PFSK-1 (cell line): ENCODE measurements at regions not wholly inside any gene's neighbourhood (a gene's known extent, or its start where the extent isn't known, plus 50 kb on each side); places are given as distances from the start of the nearest gene placed in this dataset.

ENCODE experiments used
- FOXP2 ChIP-seq: optimal IDR thresholded peaks from 2 replicates; pipeline ENCODE3; 2011; ENCODE audit warnings: borderline replicate concordance, control low read depth, inconsistent platforms; ENCODE audit not compliant: insufficient read depth; ENCODE audit errors: extremely low read length, extremely low read depth
- POLR2AphosphoS5 ChIP-seq: IDR thresholded peaks from 2 replicates; pipeline ENCODE4 v1.6.1; 2012; ENCODE audit warnings: low read depth, mild to moderate bottlenecking, control low read depth, low read length, moderate library complexity
- SIN3A ChIP-seq: IDR thresholded peaks from 2 replicates; pipeline ENCODE4 v1.6.1; 2012; ENCODE audit warnings: mild to moderate bottlenecking, low read length, moderate library complexity, borderline replicate concordance; ENCODE audit not compliant: insufficient read depth
- TAF1 ChIP-seq: IDR thresholded peaks from 2 replicates; pipeline ENCODE4 v1.6.1; 2012; ENCODE audit warnings: low read length, control low read depth, borderline replicate concordance; ENCODE audit not compliant: insufficient read depth
- TF ChIP-seq, protein P1 (sequence below), 2 experiments: IDR thresholded peaks; 2 replicates each; pipeline versions ENCODE4 v1.6.1 to v1.8.0; 2011 to 2012; ENCODE audit warnings: low read depth in 2 of 2, low read length in 2 of 2, control low read depth in 1 of 2, inconsistent platforms in 1 of 2, mild to moderate bottlenecking in 1 of 2, moderate library complexity in 1 of 2; ENCODE audit not compliant: insufficient read depth in 1 of 2

DNA sequence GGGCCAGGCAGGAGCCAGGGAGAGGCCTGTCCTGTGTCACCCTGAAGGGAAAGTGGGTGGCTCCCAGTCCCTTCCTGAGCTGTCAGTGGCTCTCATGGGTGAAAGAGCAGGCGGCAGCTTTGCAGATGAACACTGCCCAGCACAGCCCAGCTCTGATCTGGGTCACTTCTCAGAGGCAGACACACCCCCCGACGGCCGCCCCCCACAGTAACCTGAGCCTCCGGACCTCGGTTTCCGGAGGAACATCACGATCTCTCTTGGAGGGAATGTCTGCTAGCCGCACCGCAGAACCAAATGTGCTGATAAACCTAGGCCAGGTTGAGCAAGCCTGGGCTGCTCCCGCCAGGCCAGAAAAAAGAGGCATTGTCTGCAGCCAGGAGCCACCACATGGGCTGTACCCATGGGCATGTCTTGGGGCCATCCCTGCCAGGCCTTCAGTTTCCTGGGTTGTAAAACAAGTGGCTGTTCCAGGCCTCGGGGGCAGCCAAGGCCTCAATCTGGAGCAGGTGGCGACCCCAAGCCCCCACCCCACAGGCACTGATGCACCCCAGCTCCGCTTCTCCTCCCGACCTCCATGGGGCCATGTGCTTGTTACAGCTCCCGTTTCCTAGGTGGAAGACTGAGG, 57.6 kb downstream of the NCOR2 start:
- TF ChIP-seq SIN3A: no peak
- TF ChIP-seq TAF1: no peak
- TF ChIP-seq, protein P1, sequence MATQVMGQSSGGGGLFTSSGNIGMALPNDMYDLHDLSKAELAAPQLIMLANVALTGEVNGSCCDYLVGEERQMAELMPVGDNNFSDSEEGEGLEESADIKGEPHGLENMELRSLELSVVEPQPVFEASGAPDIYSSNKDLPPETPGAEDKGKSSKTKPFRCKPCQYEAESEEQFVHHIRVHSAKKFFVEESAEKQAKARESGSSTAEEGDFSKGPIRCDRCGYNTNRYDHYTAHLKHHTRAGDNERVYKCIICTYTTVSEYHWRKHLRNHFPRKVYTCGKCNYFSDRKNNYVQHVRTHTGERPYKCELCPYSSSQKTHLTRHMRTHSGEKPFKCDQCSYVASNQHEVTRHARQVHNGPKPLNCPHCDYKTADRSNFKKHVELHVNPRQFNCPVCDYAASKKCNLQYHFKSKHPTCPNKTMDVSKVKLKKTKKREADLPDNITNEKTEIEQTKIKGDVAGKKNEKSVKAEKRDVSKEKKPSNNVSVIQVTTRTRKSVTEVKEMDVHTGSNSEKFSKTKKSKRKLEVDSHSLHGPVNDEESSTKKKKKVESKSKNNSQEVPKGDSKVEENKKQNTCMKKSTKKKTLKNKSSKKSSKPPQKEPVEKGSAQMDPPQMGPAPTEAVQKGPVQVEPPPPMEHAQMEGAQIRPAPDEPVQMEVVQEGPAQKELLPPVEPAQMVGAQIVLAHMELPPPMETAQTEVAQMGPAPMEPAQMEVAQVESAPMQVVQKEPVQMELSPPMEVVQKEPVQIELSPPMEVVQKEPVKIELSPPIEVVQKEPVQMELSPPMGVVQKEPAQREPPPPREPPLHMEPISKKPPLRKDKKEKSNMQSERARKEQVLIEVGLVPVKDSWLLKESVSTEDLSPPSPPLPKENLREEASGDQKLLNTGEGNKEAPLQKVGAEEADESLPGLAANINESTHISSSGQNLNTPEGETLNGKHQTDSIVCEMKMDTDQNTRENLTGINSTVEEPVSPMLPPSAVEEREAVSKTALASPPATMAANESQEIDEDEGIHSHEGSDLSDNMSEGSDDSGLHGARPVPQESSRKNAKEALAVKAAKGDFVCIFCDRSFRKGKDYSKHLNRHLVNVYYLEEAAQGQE (IDR thresholded peaks at IDR 0.05; ENCODE audit: insufficient read depth in 1 of 2, low read depth in 2 of 2, low read length in 2 of 2): no peak
- TF ChIP-seq FOXP2: no peak
- TF ChIP-seq POLR2AphosphoS5: no peak

DNA sequence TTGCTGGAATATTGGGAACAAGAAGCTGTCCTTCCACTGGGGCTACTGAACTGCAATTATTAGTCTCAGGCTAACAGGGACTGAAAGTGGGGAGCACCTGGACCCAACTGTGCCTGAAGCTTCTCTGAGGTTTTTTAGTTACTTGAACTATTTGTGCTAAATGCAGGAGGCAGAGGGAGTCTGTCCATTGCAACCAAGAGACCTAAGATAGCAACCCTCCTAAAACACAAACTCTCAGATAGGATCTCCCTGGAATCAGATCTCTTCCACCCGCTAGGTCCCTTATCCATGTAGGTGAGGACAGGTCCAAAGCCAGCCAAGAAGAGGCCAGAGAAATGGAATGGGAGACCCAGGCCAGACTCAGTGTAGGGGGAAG, 58.1 kb downstream of the NCOR2 start:
- TF ChIP-seq FOXP2 (no peak), TAF1 (no peak), SIN3A (no peak), POLR2AphosphoS5 (no peak)
- TF ChIP-seq, protein P1 (IDR thresholded peaks at IDR 0.05; ENCODE audit: insufficient read depth in 1 of 2, low read depth in 2 of 2, low read length in 2 of 2): no peak

DNA sequence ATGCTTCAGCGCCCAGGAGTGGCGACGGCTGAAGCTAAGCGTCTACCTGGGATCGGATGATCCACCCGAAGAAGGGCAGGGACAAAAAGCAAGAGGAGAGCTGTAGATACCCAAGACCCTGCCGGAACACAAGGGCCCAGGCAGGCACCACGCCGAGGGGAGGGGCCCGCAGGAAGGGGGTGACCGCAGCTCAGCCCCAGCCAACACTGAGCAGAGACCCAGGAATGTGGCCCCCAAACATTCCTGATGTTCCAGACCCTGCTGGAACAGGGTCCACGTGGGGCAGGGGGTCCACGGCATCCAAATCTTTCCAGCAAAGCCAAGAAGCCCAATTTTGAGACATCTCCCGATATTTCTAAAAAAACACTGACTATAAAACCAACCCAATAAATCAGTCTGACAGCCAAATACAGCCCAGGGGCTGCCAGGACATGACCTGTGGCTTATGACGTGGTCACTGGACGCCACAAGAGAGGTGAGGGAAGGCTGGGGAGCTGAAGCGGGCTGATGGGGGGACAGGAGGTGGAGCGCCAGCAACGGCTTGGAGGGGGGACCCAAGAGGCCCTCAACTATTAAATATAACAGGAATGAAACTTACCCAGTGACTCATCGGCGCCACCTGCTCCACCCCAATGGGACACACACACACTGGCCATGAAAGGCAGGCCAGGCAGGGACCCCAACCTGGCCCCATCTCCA, 58.9 kb downstream of the NCOR2 start:
- TF ChIP-seq, protein P1 (IDR thresholded peaks at IDR 0.05; ENCODE audit: insufficient read depth in 1 of 2, low read depth in 2 of 2, low read length in 2 of 2): no peak
- TF ChIP-seq FOXP2 (no peak), TAF1 (no peak), POLR2AphosphoS5 (no peak), SIN3A (no peak)

DNA sequence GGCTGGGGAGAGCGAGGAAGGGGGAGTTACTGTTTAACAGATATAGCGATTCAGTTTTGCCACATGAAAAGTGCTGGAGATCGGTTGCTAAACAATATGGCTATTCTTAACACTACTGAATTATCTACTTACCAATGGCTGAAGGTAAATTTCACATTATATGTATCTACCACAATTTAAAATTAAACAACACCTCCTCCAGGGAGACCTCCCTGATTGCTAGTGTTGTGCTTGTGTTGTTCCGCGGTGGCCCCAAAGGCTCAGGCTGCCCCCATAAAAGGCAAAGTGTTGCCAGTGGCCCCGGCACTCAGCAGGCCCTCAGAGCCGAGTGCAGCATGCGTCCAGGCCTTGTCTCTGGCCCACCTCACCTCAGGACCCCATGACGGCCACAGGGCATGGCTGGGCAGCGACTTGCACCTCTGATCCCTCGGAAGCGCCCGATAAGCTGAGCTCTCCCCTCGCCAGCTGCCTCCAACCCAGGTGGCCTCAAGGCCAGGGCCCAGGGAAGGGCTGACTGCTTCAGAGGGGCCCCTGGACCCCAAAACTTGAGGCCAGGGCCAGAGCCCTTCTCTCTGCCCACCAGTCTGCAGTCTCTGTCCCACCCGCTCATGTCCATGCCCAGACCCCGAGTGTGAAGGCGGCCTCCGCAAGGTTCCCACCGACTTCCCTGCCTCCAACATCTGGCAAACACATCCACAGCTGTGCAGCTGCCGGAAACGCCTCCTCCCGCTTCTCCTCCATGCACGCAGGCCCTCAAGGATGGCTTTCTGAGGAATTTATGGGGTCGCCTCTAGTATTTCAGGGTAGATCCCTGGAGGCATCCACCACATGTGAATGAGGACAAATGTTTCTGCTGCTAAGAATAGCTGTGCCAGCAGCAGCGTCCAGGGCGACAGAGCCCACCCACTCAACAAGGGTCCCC, 60.0 kb downstream of the NCOR2 start:
- TF ChIP-seq POLR2AphosphoS5 (no peak), SIN3A (no peak), FOXP2 (no peak), TAF1 (no peak)
- TF ChIP-seq, protein P1 (IDR thresholded peaks at IDR 0.05; ENCODE audit: insufficient read depth in 1 of 2, low read depth in 2 of 2, low read length in 2 of 2): no peak
